22Rv1 (cell line): ENCODE measurements at regions not wholly inside any gene's neighbourhood (a gene's known extent, or its start where the extent isn't known, plus 50 kb on each side); places are given as distances from the start of the nearest gene placed in this dataset.

ENCODE experiments used
- CTCF ChIP-seq: fragments of 450-650 bp; IDR thresholded peaks from 2 replicates; pipeline ENCODE4 v1.5.1; 2017; ENCODE audit warnings: mild to moderate bottlenecking
- ZFX ChIP-seq: fragments of 450-650 bp; IDR thresholded peaks from 2 replicates; pipeline ENCODE4 v1.6.1; 2017; ENCODE audit warnings: antibody characterized with exemption, borderline replicate concordance

GRCh38 chr1:2912424-2913061 lies 108.7 kb upstream of the ACTRT2 start:
- TF ChIP-seq CTCF (no peak), ZFX (no peak)
